Liver (tissue), 3 donors: ENCODE measurements at regions not wholly inside any gene's neighbourhood (a gene's known extent, or its start where the extent isn't known, plus 50 kb on each side); places are given as distances from the start of the nearest gene placed in this dataset.

Experiments
- ATF3 ChIP-seq: IDR thresholded peaks from 2 replicates; pipeline ENCODE4 v1.6.1; 2016; ENCODE audit warnings: antibody characterized with exemption
- CTCF ChIP-seq: fragments of 150-350 bp; IDR thresholded peaks from 2 replicates; pipeline ENCODE4 v1.5.1; 2017; ENCODE audit warnings: improper control_type of control experiment, low read depth, low read length; ENCODE audit not compliant: missing input control
- GABPA ChIP-seq, 2 donors: IDR thresholded peaks in 1 of 2; conservative IDR thresholded peaks in 1 of 2; 2 replicates each; pipeline ENCODE4 v1.6.1; 2016; ENCODE audit warnings: antibody characterized with exemption in 2 of 2, mild to moderate bottlenecking in 1 of 2, moderate library complexity in 1 of 2
- HNF4A ChIP-seq, 2 donors: conservative IDR thresholded peaks; 2 replicates each; pipeline ENCODE4 v1.6.1; 2016; ENCODE audit warnings: antibody characterized with exemption in 2 of 2, mild to moderate bottlenecking in 2 of 2
- JUND ChIP-seq, 2 donors: IDR thresholded peaks; 2 replicates each; pipeline ENCODE4 v1.6.1; 2016; ENCODE audit warnings: antibody characterized with exemption in 2 of 2
- RAD21 ChIP-seq, 2 donors: IDR thresholded peaks; 2 replicates each; pipeline ENCODE4 v1.6.1; 2016; ENCODE audit warnings: antibody characterized with exemption in 2 of 2, mild to moderate bottlenecking in 2 of 2
- TAF1 ChIP-seq: conservative IDR thresholded peaks from 2 replicates; pipeline ENCODE4 v1.6.1; 2016; ENCODE audit warnings: antibody characterized with exemption, mild to moderate bottlenecking
- ZBTB33 ChIP-seq: IDR thresholded peaks from 2 replicates; pipeline ENCODE4 v1.6.1; 2016; ENCODE audit warnings: antibody characterized with exemption
- TF ChIP-seq, protein P1 (sequence below): IDR thresholded peaks from 2 replicates; pipeline ENCODE4 v1.6.1; 2016; ENCODE audit warnings: antibody characterized with exemption, mild to moderate bottlenecking
- TF ChIP-seq, protein P2 (sequence below): IDR thresholded peaks from 2 replicates; pipeline ENCODE4 v1.6.1; 2016; ENCODE audit warnings: antibody characterized with exemption
- donor health status: healthy.
- donor health status: healthy.

DNA sequence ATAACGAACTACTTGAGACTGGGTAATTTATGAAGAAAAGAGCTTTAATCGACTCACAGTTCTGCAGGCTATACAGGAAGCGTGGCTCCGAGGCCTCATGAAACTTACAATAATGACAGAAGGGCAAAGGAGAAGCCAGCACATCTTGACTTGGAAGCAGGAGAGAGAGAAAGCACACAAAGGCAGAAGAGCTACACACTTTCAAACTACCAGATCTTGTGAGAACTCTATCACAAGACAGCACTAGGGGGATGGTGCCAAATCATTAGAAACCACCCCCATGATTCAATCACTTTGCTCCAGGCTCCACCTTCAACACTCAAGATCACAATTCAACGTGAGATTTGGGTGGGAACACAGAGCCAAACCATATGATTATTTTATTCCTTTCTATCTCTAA is 655.9 kb upstream of the SYT4 start:
- TF ChIP-seq TAF1 (no peak), CTCF (no peak), ATF3 (no peak), RAD21 (IDR thresholded peaks at IDR 0.05) (no peak), GABPA (IDR thresholded peaks at IDR 0.05 in 1 of 2, conservative IDR thresholded peaks at IDR 0.05 in 1 of 2) (no peak), JUND (IDR thresholded peaks at IDR 0.05) (no peak), HNF4A (conservative IDR thresholded peaks at IDR 0.05) (no peak), ZBTB33 (no peak)
- TF ChIP-seq, protein P1, sequence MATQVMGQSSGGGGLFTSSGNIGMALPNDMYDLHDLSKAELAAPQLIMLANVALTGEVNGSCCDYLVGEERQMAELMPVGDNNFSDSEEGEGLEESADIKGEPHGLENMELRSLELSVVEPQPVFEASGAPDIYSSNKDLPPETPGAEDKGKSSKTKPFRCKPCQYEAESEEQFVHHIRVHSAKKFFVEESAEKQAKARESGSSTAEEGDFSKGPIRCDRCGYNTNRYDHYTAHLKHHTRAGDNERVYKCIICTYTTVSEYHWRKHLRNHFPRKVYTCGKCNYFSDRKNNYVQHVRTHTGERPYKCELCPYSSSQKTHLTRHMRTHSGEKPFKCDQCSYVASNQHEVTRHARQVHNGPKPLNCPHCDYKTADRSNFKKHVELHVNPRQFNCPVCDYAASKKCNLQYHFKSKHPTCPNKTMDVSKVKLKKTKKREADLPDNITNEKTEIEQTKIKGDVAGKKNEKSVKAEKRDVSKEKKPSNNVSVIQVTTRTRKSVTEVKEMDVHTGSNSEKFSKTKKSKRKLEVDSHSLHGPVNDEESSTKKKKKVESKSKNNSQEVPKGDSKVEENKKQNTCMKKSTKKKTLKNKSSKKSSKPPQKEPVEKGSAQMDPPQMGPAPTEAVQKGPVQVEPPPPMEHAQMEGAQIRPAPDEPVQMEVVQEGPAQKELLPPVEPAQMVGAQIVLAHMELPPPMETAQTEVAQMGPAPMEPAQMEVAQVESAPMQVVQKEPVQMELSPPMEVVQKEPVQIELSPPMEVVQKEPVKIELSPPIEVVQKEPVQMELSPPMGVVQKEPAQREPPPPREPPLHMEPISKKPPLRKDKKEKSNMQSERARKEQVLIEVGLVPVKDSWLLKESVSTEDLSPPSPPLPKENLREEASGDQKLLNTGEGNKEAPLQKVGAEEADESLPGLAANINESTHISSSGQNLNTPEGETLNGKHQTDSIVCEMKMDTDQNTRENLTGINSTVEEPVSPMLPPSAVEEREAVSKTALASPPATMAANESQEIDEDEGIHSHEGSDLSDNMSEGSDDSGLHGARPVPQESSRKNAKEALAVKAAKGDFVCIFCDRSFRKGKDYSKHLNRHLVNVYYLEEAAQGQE, result no peak
- TF ChIP-seq, protein P2, sequence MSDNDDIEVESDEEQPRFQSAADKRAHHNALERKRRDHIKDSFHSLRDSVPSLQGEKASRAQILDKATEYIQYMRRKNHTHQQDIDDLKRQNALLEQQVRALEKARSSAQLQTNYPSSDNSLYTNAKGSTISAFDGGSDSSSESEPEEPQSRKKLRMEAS, result no peak
